ENCODE measurements at regions not wholly inside any gene's neighbourhood (a gene's known extent, or its start where the extent isn't known, plus 50 kb on each side); places are given as distances from the start of the nearest gene placed in this dataset.
"Not testable (repeated sequence)": the region's sequence is repeated elsewhere in the genome, so short reads cannot be mapped to it uniquely, and the experiment has no call there.

DNA sequence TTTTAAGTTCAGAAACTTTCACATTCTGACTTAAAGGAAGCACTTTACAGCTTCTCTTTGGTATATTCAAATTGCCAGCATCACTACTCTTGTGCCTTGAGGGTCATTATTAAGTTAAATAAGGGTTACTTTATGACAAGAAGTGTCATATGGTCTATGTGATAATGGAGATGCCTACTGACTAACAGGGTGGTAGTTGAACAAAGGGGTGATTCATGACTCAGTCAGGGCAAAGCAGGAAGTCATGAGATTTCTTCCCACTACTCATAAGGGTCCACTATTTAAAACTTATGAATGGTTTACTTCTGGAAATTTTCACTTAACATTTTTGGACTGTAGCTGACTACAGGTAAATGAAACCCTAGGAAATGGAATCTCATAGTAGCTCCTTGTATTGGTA lies 938.3 kb upstream of the PTPRD start:
- no peak for DNase-seq

DNA sequence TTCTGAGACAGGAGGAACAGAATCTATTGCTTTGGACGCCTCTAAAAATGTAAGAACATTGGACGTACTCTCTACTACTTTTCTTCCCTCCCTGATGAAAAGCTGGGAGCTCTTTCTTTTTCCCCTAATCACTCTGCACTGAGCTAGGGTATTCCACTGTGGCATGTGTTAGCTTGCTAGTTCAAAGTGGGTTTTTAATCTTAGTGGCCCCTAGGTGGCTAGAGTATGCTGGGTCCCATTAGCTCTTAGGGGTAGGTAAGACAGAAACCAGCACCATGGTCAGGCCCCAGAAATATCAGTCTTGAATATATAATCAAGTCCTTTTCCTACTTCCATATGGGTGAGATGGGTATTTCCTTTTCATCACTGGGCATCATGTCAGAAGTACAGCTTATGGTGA lies 945.2 kb upstream of the PTPRD start:
- no peak for DNase-seq

DNA sequence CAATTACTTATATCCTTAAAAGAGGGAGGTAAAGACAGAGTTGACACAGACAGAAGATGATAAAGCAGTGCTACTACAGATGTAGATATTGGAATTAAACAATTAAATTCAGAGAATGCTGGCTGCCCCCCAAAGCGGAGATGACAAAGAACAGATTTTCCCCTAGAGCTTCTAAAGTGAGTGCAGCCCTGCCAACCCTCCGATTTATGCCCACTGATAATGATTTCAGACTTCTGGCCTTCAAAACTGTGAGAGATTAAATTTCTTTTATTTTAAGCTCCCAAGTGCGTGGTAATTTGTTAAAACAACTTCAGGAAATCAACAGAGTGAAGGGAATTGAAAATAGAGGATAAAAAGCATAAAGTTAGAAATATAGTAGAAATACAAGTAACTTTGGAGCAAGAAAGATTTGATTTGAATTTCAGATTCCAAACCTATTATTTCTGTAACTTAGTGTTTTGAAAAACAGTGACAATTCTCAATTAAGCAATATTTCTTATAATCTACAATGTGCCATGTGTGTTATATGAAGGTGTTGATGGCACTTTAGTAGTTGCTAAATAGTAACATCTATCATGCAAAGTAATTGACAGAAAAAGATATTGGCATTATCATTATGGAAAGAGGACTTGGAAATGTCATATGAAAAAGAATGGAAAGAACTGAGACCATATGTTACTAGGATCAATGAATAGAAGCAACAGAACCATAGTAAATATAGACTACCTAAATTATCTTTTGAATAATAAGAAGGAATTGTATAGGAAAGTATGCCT lies 946.4 kb upstream of the PTPRD start:
- DNase-seq: no peak

DNA sequence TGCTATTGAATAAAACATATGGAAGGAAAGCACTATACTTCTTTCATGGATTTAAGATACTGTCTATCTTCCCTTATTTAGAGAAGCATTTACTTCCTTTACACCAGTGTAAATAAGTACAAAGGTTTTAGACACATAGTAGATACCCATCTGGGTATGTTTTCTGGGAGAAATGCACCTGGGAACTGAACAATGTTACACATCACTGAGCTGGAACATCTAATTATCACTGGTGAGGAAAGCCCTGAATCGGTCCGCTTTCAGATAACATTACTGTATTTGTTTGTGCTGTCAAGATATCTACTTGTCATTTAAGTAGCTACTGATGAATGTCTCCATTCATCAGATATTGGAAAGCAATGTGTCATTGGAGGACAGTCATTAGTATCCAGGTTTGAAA lies 964.7 kb upstream of the PTPRD start:
- DNase-seq: no peak

DNA sequence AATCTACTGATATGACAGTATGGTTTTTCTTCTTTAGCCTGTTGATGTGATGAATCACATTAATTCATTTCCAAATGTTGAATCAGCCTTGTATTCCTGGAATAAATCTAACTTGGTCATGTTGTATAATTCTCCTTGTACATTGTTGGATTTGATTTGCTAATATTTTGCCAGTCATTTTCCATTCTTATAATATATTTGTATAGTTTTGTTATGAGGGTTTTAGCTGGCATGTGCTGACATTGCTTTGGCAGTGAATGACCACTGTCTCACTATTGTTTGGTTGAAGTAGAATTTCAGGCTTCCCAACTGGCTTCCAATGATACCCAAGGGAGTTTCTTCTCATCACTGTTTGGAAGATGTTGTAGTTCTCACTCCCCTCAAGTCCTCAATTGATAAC lies 983.0 kb upstream of the PTPRD start:
- DNase-seq: no peak

DNA sequence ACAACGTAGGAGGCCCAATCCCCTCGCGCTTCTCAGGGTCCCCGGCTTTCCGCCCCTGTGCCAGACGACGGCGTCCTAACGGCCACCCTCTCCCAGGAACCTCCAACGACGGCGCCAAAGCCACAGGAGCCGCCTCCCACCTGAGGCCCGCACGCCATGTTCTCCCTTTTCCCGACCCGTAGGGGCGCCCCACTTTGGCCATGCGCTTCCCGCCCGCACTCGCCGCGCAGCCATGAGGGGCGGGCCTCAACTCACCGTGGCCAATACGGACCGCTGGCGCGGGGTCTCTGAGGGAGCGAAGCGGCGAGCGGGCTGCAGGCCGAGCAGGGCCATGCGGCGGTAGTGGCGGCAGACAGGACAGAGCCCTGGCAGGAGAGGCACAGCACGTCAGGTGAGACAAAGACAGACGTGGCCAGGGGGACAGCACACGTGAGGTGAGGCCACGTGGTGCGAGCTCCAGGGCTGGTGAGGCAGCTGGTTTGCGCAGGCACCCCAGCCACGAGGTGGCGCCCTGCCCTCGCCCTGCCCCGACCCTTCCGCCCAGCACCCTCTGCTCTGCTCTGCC lies 1005.5 kb upstream of the PTPRD start:
- DNase-seq: no peak

DNA sequence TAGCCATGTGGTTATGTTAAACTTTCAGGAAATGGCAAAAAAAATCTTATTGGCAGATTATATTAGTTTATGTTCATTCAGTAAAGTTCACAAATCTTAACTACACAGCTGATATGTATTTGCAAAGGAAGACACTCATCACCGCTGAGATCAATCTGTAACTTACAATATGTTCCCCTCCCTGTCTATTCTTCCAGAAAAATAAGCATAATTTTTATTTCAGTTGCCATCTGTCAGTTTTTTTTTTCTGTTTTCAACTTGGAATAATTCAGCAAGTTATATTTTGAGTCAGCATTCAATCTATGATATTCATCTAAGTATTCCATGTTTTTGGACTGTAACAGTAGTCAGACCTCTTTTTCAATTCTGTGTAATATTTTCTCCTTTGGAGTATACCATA lies 1019.9 kb upstream of the PTPRD start:
- no peak for DNase-seq

DNA sequence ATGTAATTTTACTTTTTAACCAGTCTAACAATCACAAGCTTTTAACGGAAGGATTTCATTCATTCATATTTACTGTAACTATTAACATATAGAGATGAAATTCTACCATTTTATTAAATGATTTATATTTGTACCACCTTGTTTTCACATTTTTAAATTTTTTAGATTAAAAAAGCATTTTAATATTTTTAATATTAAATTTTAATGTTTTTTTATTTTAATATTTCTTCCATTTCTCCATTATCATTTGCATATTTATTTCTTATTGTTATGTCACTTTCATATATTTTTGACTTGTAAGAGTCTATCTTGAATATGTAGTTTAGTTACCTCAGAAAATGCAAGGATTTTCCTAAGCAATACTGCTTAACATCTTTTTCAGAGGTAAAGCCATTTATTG lies 1034.0 kb upstream of the PTPRD start:
- DNase-seq: no peak

DNA sequence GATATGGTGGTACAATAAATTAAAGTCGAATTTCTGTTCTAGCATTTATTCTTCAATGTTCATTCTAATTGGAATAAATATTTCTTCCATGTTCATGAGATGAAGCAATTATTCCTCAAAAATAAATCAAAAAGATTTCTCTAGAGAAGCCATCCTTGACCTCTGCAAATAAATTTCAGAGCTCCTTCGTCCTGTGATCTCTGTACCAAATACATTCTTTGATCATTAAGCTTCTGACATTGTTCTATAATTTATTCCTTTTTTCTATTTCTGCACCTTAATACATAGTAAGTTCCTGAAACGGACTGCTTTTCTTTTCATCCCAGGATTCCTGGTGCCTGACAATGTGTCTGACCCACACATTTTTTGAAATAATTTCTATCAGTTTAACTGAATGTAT lies 1039.3 kb upstream of the TYRP1 start:
- no peak for DNase-seq

DNA sequence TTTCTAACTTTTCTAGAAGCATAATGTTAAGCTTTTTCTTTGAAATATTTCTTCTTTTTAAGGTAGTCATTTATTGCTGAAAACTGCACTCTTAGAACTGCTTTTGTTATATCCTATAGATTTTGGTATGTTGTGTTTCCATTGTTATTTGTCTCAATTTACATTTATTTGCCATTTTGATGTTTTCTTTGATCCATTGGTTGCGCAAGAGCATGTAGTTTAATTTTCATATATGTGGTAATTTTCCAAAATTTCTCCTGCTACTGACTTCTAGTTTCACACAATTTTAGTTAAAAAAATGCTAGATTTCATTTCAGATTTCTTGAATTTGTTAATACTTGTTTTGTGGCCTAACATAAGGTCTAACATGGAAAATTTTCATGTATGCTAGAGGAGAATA lies 1029.3 kb upstream of the TYRP1 start:
- DNase-seq: no peak

DNA sequence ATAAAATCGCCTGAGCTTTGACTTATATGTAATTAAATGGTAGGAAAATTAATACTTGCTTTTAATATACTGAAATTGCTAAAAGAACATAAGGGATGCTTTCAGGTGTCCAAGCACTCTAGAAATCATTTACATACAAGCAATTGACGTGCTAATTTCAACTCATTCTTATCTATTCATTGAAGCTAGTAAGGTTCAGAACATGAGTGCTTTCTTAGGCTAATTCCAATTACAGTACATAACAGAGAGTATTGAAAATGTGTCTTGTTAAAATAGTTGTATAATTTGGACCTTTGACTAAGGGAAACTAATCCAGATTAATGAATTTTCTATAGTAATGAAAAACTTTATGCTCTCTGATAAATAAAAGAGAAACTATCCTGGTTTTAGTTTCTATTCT lies 1016.4 kb upstream of the TYRP1 start:
- no peak for DNase-seq

DNA sequence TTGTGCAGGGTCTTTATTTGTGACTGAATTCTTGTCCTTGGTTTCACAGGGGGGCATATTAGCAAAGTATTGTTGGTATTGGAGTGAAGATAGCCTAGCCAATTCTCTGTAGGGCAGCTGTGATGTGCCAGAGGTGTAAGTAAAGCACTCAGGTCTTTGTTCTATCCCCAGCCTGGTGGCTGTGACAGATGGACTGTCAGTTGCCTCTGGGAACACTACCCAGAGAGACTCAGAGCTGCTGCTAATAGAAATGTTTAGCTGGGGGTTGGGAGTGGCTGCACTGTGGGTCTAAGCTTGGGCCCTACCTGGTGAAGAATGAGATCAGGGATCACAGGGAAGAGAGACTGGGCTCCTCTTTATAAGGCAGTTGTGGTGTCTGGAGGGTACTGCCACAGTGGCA lies 1006.5 kb upstream of the TYRP1 start:
- no peak for DNase-seq

DNA sequence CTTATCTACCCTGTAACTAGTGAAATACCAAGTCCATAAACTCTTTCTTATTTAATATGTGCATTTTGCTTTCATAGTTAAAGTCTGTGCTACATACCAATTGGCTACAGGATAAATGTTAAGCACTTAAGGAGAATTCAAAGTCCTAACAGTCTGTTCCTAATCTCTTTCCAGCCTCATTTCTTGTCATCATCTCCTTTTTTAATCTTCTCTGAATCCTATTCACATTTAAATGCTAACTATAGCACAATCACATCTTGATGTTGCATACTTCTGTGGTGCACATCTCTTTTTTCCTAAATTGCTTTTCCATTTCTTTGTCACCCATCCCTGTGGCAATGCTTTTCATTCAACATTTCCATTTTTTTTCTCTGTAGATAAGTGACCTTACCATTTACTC lies 996.1 kb upstream of the TYRP1 start:
- DNase-seq: no peak

DNA sequence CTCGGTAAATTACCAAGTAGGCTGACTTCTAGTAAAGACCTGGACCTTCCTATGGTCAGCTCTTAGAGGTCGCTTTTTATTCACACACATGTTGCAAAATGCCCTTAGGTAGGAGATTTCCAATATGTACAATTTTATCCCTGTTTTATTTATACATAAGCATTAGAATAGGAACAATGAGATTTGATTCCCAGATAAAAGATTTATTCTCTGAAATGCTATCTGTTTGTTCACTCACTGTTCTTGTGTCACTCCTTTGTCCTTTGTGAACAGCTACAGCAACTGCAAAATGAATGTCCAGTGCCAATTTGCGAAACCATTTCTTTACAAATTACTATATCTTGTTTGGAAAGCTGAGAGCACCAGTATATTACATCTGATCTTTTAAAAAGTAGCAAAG lies 991.5 kb upstream of the TYRP1 start:
- no peak for DNase-seq

DNA sequence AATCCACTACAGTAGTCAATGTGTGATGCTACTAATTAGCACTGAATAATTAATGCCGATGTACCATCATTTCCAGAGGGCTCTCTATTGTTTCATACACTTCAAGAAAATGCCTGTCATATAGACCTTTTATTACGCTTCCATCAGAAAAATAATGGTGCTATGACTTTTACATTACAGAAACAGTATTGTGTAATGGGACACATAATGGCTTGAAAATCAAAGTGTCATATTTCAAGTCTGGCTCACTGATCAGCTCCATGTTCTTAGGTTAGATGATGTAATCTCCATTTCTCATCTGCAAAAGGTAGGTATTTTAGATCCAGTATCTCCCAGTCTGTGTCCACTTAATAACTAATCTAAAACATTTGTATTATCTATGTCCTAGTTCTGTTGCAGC lies 990.6 kb upstream of the TYRP1 start:
- no peak for DNase-seq

DNA sequence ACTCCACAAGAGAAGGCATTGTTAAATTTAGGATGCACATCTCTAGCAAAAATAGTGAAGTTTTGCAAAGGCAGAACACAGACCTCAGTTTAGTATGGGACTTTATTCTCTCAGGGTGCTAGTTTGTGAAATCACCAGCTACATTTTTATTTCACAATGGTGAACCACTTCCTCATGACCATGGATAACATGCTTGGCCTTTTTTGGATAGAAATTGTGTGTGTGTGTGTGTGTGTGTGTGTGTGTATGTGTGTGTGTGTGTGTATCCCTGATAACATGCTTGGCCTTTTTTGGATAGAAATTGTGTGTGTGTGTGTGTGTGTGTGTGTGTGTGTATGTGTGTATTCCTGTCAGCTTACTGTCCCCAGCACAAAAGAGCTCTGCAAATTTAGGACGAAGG lies 989.0 kb upstream of the TYRP1 start:
- not testable (repeated sequence) for DNase-seq

DNA sequence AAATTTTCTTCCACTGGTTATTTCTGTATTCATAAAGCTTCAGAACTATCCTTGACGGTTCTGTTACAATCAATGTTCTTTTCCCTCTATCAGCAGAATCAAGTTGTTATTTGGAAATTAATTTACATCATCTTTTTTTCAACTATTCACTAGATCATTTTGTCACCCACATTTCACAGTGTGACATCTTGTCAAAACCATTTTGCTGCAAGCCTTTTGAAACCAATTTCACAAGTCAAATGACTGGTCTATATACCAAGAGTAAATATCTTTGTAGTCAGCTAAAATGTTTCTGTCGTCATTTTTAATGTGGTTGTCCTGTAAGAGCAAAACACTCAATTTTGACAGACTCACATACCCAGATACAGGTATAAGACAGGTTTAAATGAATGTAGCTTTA lies 984.3 kb upstream of the TYRP1 start:
- DNase-seq: no peak

DNA sequence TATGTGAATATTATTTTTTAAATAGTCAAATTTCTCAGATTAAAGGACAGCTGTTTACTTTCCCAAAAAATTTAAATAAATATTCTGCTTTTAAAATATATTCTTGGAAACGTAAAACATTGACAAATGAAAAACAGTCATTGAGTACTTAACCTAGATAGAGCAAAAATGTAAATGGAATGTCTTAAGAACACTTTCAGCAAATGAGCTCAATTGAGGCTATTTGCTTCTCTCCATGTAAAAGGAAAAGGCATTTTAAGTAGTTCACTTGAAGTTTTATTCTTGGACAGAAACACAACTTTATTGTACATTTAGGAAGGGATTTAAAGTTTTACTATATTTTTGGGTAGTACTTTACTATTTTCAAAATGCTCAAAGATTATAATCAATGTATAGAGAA lies 983.6 kb upstream of the TYRP1 start:
- no peak for DNase-seq

DNA sequence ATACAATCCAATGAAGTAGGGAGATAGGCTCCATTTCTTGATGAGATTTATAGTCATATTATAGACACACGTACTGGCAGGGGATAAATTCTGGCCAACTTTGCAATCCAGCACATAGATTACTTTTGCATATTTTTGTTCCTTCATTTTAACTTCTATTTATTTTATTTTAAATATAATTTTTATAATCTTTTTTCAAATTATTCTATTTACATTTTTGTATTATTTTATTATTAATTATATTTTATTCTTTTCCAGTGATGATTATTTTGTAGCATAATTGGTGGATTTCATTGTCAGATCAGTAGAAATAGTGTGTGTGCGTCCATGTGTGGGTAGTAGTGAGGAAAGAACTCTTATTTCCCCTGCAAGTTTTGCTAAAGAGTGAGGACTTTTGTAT lies 980.1 kb upstream of the TYRP1 start:
- no peak for DNase-seq

DNA sequence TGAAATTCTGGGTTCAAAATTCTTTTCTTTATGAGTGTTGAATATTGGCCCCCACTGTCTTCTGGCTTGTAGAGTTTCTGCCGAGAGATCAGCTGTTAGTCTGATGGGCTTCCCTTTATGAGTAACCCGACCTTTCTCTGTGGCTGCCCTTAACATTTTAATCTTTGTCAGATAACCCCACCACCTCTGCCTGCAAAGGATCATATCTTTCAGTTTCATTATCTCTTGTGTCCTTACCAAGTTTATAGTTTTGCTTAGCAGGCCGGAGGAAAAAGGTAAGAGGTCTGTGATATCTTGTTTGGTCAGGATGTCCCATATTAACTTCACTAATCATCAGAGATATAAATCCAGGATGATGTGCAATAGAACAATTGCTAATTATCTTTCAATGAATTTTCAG lies 970.2 kb upstream of the TYRP1 start:
- DNase-seq: no peak

DNA sequence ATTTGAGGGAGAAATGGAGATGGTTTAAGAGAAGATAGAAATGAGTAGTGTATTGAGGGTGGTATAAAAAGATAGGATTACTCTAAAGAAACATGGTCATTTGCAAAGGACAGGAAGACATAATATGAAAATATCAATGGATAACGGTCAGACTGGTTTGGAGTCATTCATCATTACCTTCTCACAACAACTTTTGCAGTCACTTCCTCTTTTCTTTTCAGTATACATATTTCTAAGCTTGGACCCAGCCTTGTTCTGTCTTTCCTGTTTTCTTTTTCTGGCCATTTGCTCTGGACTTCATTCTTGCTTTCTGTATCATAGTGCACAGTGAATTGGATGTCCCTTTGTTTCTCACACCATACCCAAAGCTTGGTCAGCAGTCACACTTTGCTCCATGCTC lies 966.5 kb upstream of the TYRP1 start:
- DNase-seq: no peak

DNA sequence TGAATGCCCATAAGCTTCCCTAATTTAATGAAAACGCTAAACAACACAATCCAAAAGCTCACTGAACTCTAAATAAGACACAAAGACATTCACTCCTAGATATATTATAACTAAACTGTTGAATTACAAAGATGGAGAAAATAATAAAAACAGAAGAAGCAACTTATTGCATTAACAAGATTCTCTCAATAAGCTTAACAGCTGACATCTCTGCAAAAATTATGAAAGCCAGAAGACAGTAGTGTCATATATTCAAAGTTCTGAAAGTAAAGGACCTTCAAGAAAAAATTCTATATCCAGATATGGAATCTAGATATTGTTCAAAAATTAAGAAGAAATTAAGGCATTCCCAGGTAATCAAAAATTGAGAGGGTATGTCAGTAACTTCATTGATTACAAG lies 957.8 kb upstream of the TYRP1 start:
- DNase-seq: no peak

DNA sequence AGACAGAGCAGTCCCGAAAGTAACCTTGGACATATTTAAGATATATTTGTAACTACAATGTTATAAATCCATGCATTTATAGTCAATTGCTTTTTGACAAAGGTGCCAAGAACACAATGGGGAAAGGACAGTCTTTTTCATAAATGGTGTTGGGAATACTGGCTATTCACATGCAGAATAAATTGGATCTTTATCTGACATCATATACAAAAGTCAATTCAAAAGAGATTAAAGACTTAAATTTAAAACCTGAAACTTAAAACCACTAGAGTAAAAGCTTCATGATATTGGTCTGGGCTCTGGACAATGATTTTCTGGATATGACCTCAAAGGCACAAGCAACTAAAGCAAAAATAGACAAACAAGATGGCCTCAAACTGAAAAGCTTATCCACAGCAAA lies 950.7 kb upstream of the TYRP1 start:
- DNase-seq: no peak

DNA sequence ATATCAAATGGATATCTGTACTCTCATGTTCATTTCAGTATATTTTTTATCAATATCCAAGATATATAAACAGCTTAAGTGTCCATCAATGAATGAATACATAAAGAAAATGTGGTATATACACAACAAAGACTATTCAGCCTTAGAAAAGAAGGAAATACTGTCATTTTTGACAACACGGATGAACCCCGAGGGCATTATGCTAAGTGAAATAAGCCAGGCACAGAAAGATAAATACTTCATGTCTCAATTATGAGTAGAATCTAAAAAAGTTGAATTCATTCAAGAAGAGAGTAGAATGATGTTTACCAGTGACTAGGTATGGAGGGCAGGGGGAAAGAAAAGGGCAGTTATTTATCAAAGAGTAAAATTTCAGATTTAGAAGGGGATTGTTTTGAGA lies 949.8 kb upstream of the TYRP1 start:
- no peak for DNase-seq

DNA sequence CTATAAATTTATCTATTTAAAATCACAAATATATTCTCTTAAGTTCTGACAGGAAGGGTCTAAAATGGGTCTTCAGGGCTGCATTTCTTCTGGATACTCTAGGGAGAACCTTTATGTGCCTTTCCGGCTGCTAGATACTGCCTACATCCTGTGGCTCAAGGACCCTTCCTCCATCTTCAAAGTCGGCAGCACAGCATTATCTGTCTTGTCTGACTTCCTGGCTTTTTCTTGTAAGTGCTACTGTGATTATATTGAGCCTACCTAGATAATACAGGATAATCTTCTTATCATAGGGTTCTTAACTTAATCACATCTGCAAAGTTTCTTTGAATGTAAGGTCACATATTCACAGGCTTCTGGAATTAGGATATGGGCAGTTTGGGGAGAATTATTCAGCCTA lies 943.8 kb upstream of the TYRP1 start:
- no peak for DNase-seq

Measured in right forelimb (tissue), 1 donor.